ENCODE measurements at regions not wholly inside any gene's neighbourhood (a gene's known extent, or its start where the extent isn't known, plus 50 kb on each side); places are given as distances from the start of the nearest gene placed in this dataset.

DNA sequence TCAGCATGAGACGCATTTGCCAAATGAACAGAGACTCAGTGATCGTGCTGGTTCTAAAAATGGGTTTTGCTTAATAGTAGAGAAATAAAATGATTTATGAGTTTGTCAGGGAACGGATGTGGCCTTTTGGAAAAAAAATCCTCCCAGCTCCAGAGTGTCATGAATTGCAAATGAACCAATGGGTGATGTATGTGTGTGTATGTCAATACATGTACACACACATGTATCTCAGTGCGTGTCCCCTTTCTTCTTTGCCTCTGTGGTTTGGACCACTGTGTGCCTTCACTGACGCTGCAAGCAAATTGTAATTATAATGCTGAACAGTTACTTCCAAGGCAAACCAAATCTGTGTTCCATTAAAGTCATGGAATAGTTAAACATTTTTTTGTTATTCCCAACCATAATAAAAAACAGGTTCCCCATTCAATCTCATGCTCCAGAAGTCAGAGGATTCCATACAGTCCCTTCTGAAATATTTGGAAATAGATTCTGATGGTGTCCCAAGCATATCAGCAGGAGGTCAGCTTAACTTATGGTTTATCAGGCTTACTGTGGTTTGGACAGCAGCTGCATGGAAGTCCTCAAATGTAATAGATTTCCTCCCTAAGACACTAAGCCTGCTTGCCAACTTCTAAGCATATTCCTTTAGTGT lies 630.5 kb downstream of the ACTL7B start:
- whole genome bisulfite sequencing, result 85% methylated on average over 5 of the region's 5 CpGs
- Histone ChIP-seq H3K9ac (ENCODE audit: low read depth in 1 of 2, low read length in 2 of 2) (no peak overlapping the region), H3K36me3 (ENCODE audit: control insufficient read depth in 4 of 4, insufficient read depth in 3 of 4, low read depth in 1 of 4, low read length in 3 of 4) (no peaks in the 10 kb centered on the region), H3K4me3 (ENCODE audit: low read depth in 1 of 3, low read length in 3 of 3) (no peak overlapping the region), H3K27me3 (ENCODE audit: control insufficient read depth in 4 of 4, insufficient read depth in 4 of 4, low read length in 3 of 4) (no peaks in the 10 kb centered on the region), H3K9me3 (ENCODE audit: control insufficient read depth in 4 of 4, low read length in 3 of 4) (no peaks in the 10 kb centered on the region), H3K4me1 (ENCODE audit: control insufficient read depth in 4 of 4, insufficient read depth in 4 of 4, low read length in 3 of 4) (no peaks in the 10 kb centered on the region), H3K27ac (ENCODE audit: low read depth in 1 of 2, low read length in 2 of 2) (no peak overlapping the region)
- no peak for DNase-seq (ENCODE audit: low spot score)
- TF ChIP-seq TAF1 (conservative IDR thresholded peaks at IDR 0.05), result no peak
- no peak for TF ChIP-seq RXRA (IDR thresholded peaks at IDR 0.05)
- TF ChIP-seq YY1 (IDR thresholded peaks at IDR 0.05), result no peak
- no peak for TF ChIP-seq RAD21 (IDR thresholded peaks at IDR 0.05)
- no peak for TF ChIP-seq JUND (IDR thresholded peaks at IDR 0.05)
- TF ChIP-seq, protein P1, sequence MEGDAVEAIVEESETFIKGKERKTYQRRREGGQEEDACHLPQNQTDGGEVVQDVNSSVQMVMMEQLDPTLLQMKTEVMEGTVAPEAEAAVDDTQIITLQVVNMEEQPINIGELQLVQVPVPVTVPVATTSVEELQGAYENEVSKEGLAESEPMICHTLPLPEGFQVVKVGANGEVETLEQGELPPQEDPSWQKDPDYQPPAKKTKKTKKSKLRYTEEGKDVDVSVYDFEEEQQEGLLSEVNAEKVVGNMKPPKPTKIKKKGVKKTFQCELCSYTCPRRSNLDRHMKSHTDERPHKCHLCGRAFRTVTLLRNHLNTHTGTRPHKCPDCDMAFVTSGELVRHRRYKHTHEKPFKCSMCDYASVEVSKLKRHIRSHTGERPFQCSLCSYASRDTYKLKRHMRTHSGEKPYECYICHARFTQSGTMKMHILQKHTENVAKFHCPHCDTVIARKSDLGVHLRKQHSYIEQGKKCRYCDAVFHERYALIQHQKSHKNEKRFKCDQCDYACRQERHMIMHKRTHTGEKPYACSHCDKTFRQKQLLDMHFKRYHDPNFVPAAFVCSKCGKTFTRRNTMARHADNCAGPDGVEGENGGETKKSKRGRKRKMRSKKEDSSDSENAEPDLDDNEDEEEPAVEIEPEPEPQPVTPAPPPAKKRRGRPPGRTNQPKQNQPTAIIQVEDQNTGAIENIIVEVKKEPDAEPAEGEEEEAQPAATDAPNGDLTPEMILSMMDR (IDR thresholded peaks at IDR 0.05; ENCODE audit: low read depth, low read length, missing input control), result no peak
- no peak for TF ChIP-seq NR2F2 (IDR thresholded peaks at IDR 0.05)
- TF ChIP-seq SP1 (IDR thresholded peaks at IDR 0.05), result no peak
- TF ChIP-seq, protein P2, sequence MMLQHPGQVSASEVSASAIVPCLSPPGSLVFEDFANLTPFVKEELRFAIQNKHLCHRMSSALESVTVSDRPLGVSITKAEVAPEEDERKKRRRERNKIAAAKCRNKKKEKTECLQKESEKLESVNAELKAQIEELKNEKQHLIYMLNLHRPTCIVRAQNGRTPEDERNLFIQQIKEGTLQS (IDR thresholded peaks at IDR 0.05), result no peak
- no peak for TF ChIP-seq FOXA2 (IDR thresholded peaks at IDR 0.05)
- TF ChIP-seq GABPA (IDR thresholded peaks at IDR 0.05 in 1 of 2, conservative IDR thresholded peaks at IDR 0.05 in 1 of 2), result no peak
- no peak for TF ChIP-seq EGR1 (IDR thresholded peaks at IDR 0.05; ENCODE audit: low read depth in 2 of 2)
- no peak for TF ChIP-seq FOXA1 (IDR thresholded peaks at IDR 0.05)
- no peak for TF ChIP-seq HNF4G (IDR thresholded peaks at IDR 0.05)
- TF ChIP-seq, protein P3, sequence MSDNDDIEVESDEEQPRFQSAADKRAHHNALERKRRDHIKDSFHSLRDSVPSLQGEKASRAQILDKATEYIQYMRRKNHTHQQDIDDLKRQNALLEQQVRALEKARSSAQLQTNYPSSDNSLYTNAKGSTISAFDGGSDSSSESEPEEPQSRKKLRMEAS (IDR thresholded peaks at IDR 0.05), result no peak
- TF ChIP-seq, protein P4, sequence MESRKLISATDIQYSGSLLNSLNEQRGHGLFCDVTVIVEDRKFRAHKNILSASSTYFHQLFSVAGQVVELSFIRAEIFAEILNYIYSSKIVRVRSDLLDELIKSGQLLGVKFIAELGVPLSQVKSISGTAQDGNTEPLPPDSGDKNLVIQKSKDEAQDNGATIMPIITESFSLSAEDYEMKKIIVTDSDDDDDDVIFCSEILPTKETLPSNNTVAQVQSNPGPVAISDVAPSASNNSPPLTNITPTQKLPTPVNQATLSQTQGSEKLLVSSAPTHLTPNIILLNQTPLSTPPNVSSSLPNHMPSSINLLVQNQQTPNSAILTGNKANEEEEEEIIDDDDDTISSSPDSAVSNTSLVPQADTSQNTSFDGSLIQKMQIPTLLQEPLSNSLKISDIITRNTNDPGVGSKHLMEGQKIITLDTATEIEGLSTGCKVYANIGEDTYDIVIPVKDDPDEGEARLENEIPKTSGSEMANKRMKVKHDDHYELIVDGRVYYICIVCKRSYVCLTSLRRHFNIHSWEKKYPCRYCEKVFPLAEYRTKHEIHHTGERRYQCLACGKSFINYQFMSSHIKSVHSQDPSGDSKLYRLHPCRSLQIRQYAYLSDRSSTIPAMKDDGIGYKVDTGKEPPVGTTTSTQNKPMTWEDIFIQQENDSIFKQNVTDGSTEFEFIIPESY (IDR thresholded peaks at IDR 0.05), result no peak
- TF ChIP-seq HNF4A (conservative IDR thresholded peaks at IDR 0.05), result no peak
- TF ChIP-seq, protein P5, sequence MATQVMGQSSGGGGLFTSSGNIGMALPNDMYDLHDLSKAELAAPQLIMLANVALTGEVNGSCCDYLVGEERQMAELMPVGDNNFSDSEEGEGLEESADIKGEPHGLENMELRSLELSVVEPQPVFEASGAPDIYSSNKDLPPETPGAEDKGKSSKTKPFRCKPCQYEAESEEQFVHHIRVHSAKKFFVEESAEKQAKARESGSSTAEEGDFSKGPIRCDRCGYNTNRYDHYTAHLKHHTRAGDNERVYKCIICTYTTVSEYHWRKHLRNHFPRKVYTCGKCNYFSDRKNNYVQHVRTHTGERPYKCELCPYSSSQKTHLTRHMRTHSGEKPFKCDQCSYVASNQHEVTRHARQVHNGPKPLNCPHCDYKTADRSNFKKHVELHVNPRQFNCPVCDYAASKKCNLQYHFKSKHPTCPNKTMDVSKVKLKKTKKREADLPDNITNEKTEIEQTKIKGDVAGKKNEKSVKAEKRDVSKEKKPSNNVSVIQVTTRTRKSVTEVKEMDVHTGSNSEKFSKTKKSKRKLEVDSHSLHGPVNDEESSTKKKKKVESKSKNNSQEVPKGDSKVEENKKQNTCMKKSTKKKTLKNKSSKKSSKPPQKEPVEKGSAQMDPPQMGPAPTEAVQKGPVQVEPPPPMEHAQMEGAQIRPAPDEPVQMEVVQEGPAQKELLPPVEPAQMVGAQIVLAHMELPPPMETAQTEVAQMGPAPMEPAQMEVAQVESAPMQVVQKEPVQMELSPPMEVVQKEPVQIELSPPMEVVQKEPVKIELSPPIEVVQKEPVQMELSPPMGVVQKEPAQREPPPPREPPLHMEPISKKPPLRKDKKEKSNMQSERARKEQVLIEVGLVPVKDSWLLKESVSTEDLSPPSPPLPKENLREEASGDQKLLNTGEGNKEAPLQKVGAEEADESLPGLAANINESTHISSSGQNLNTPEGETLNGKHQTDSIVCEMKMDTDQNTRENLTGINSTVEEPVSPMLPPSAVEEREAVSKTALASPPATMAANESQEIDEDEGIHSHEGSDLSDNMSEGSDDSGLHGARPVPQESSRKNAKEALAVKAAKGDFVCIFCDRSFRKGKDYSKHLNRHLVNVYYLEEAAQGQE (IDR thresholded peaks at IDR 0.05), result no peak
